Suprapubic skin (tissue), 4 donors: ENCODE measurements at regions not wholly inside any gene's neighbourhood (a gene's known extent, or its start where the extent isn't known, plus 50 kb on each side); places are given as distances from the start of the nearest gene placed in this dataset.

Experiments used
- EP300 ChIP-seq: sonication (generic); formaldehyde crosslinking; IDR thresholded peaks from one replicate; pipeline ENCODE4 v1.6.1; 2017; ENCODE audit warnings: antibody characterized with exemption
- POLR2A ChIP-seq, 2 donors: fragments of 450-650 bp; IDR thresholded peaks; one replicate each; pipeline ENCODE4 v1.6.1; 2017; ENCODE audit warnings: antibody characterized with exemption in 2 of 2, mild to moderate bottlenecking in 2 of 2, moderate library complexity in 2 of 2
- POLR2AphosphoS5 ChIP-seq, 3 donors: sonication (generic); formaldehyde crosslinking; IDR thresholded peaks; one replicate each; pipeline ENCODE4 v1.6.1; 2017; ENCODE audit warnings: antibody characterized with exemption in 3 of 3
- TF ChIP-seq, protein P1 (sequence below), 2 donors: fragments of 200-600 bp in 1 of 2; fragments of 450-650 bp in 1 of 2; sonication (generic) in 1 of 2; IDR thresholded peaks; one replicate each; pipeline ENCODE4 v1.5.1; 2016 to 2019; ENCODE audit warnings: antibody characterized with exemption in 2 of 2, mild to moderate bottlenecking in 1 of 2, moderate library complexity in 1 of 2

DNA sequence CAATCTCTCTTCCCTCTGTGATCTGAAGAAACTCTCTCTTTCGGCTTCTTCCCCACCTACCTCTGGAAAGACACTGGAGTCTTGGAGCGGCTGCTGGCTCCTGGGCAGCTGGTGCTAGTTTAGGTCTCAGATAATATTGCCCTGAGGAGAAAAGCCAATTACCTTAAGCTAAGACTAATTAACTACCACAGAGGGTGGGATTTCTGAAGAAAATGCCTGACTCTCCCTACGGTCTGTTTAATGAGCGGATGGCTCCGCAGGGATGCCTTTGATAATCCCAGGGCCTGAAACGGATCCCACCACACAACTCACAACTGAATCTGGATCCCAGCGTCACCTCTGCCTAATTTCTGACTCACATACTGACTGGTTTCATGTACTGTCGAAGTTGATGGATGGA is 127.0 kb upstream of the NLRP1 start:
- no peak for TF ChIP-seq POLR2A (IDR thresholded peaks at IDR 0.05)
- TF ChIP-seq EP300 = no peak
- TF ChIP-seq POLR2AphosphoS5 (IDR thresholded peaks at IDR 0.05) = no peak
- TF ChIP-seq, protein P1, sequence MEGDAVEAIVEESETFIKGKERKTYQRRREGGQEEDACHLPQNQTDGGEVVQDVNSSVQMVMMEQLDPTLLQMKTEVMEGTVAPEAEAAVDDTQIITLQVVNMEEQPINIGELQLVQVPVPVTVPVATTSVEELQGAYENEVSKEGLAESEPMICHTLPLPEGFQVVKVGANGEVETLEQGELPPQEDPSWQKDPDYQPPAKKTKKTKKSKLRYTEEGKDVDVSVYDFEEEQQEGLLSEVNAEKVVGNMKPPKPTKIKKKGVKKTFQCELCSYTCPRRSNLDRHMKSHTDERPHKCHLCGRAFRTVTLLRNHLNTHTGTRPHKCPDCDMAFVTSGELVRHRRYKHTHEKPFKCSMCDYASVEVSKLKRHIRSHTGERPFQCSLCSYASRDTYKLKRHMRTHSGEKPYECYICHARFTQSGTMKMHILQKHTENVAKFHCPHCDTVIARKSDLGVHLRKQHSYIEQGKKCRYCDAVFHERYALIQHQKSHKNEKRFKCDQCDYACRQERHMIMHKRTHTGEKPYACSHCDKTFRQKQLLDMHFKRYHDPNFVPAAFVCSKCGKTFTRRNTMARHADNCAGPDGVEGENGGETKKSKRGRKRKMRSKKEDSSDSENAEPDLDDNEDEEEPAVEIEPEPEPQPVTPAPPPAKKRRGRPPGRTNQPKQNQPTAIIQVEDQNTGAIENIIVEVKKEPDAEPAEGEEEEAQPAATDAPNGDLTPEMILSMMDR (IDR thresholded peaks at IDR 0.05) = no peak
